ENCODE measurements at regions not wholly inside any gene's neighbourhood (a gene's known extent, or its start where the extent isn't known, plus 50 kb on each side); places are given as distances from the start of the nearest gene placed in this dataset.

GRCh38 chr1:239814306-239814881 is 277.3 kb upstream of the FMN2 start:
- H3K4me2 ChIP-seq (ENCODE audit: low read length): no peak overlapping the region
- no peak overlapping the region for H3K4me3 ChIP-seq (ENCODE audit: low read length)
- H3K36me3 ChIP-seq (ENCODE audit: insufficient read depth, low read length): no peaks in the 10 kb centered on the region
- H3K9ac ChIP-seq (ENCODE audit: low read depth, low read length): no peak overlapping the region
- H3K4me1 ChIP-seq (ENCODE audit: control insufficient read depth, insufficient read depth, low read length): no peaks in the 10 kb centered on the region
- peaks cover 5% of the 10 kb centered on the region for H3K9me3 ChIP-seq (replicated peaks; ENCODE audit: low read length)
- H3K27me3 ChIP-seq (ENCODE audit: control insufficient read depth, insufficient read depth, low read length): no peaks in the 10 kb centered on the region

GRCh38 chr1:239815074-239815473 is 276.6 kb upstream of the FMN2 start:
- no peaks in the 10 kb centered on the region for H3K4me1 ChIP-seq (ENCODE audit: control insufficient read depth, insufficient read depth, low read length)
- H3K4me2 ChIP-seq (ENCODE audit: low read length): no peak overlapping the region
- no peak overlapping the region for H3K9ac ChIP-seq (ENCODE audit: low read depth, low read length)
- peaks cover 1% of the 10 kb centered on the region for H3K9me3 ChIP-seq (replicated peaks; ENCODE audit: low read length)
- H3K36me3 ChIP-seq (ENCODE audit: insufficient read depth, low read length): no peaks in the 10 kb centered on the region
- H3K27me3 ChIP-seq (ENCODE audit: control insufficient read depth, insufficient read depth, low read length): no peaks in the 10 kb centered on the region
- no peak overlapping the region for H3K4me3 ChIP-seq (ENCODE audit: low read length)

- H3K4me2 ChIP-seq (ENCODE audit: low read length): no peak overlapping the region
- H3K36me3 ChIP-seq (ENCODE audit: insufficient read depth, low read length): no peaks in the 10 kb centered on the region
- no peak overlapping the region for H3K4me3 ChIP-seq (ENCODE audit: low read length)
- H3K27me3 ChIP-seq (ENCODE audit: control insufficient read depth, insufficient read depth, low read length): no peaks in the 10 kb centered on the region
- H3K9me3 ChIP-seq (replicated peaks; ENCODE audit: low read length): no peaks in the 10 kb centered on the region
- H3K4me1 ChIP-seq (ENCODE audit: control insufficient read depth, insufficient read depth, low read length): no peaks in the 10 kb centered on the region
- H3K9ac ChIP-seq (ENCODE audit: low read depth, low read length): no peak overlapping the region
Observed at GRCh38 chr1:239816081-239816782, 275.5 kb upstream of the FMN2 start.

- H3K4me2 ChIP-seq (ENCODE audit: low read length): no peak overlapping the region
- no peaks in the 10 kb centered on the region for H3K36me3 ChIP-seq (ENCODE audit: insufficient read depth, low read length)
- no peak overlapping the region for H3K9ac ChIP-seq (ENCODE audit: low read depth, low read length)
- no peaks in the 10 kb centered on the region for H3K9me3 ChIP-seq (replicated peaks; ENCODE audit: low read length)
- no peaks in the 10 kb centered on the region for H3K4me1 ChIP-seq (ENCODE audit: control insufficient read depth, insufficient read depth, low read length)
- no peak overlapping the region for H3K4me3 ChIP-seq (ENCODE audit: low read length)
- H3K27me3 ChIP-seq (ENCODE audit: control insufficient read depth, insufficient read depth, low read length): no peaks in the 10 kb centered on the region
Observed at GRCh38 chr1:239817276-239817675, 274.4 kb upstream of the FMN2 start.

- no peak overlapping the region for H3K4me3 ChIP-seq (ENCODE audit: low read length)
- no peaks in the 10 kb centered on the region for H3K9me3 ChIP-seq (replicated peaks; ENCODE audit: low read length)
Observed at GRCh38 chr1:239817801-239818200, 273.9 kb upstream of the FMN2 start.

GRCh38 chr1:239819096-239819495 is 272.6 kb upstream of the FMN2 start:
- Histone ChIP-seq H3K9me3 (replicated peaks; ENCODE audit: low read length) (no peaks in the 10 kb centered on the region), H3K4me3 (ENCODE audit: low read length) (no peak overlapping the region), H3K4me2 (ENCODE audit: low read length) (no peak overlapping the region)

More at GRCh38 chr1:239817801-239818200, 273.9 kb upstream of the FMN2 start:
- no peaks in the 10 kb centered on the region for H3K4me1 ChIP-seq (ENCODE audit: control insufficient read depth, insufficient read depth, low read length)
- no peak overlapping the region for H3K4me2 ChIP-seq (ENCODE audit: low read length)
- no peaks in the 10 kb centered on the region for H3K27me3 ChIP-seq (ENCODE audit: control insufficient read depth, insufficient read depth, low read length)
- H3K36me3 ChIP-seq (ENCODE audit: insufficient read depth, low read length): no peaks in the 10 kb centered on the region
- no peak overlapping the region for H3K9ac ChIP-seq (ENCODE audit: low read depth, low read length)

GRCh38 chr1:239819756-239820250 is 271.9 kb upstream of the FMN2 start:
- Histone ChIP-seq H3K4me3 (ENCODE audit: low read length) (no peak overlapping the region), H3K9me3 (replicated peaks; ENCODE audit: low read length) (no peaks in the 10 kb centered on the region), H3K4me2 (ENCODE audit: low read length) (no peak overlapping the region), H3K36me3 (ENCODE audit: insufficient read depth, low read length) (no peaks in the 10 kb centered on the region), H3K27me3 (ENCODE audit: control insufficient read depth, insufficient read depth, low read length) (no peaks in the 10 kb centered on the region), H3K9ac (ENCODE audit: low read depth, low read length) (no peak overlapping the region), H3K4me1 (ENCODE audit: control insufficient read depth, insufficient read depth, low read length) (no peaks in the 10 kb centered on the region)

More at GRCh38 chr1:239819096-239819495, 272.6 kb upstream of the FMN2 start:
- Histone ChIP-seq H3K4me1 (ENCODE audit: control insufficient read depth, insufficient read depth, low read length) (no peaks in the 10 kb centered on the region), H3K27me3 (ENCODE audit: control insufficient read depth, insufficient read depth, low read length) (no peaks in the 10 kb centered on the region), H3K9ac (ENCODE audit: low read depth, low read length) (no peak overlapping the region), H3K36me3 (ENCODE audit: insufficient read depth, low read length) (no peaks in the 10 kb centered on the region)

GRCh38 chr1:239823852-239824251 is 267.8 kb upstream of the FMN2 start:
- Histone ChIP-seq H3K4me2 (ENCODE audit: low read length) (no peak overlapping the region), H3K4me3 (ENCODE audit: low read length) (no peak overlapping the region), H3K27me3 (ENCODE audit: control insufficient read depth, insufficient read depth, low read length) (no peaks in the 10 kb centered on the region), H3K36me3 (ENCODE audit: insufficient read depth, low read length) (no peaks in the 10 kb centered on the region), H3K9me3 (replicated peaks; ENCODE audit: low read length) (peaks cover 5% of the 10 kb centered on the region), H3K4me1 (ENCODE audit: control insufficient read depth, insufficient read depth, low read length) (no peaks in the 10 kb centered on the region), H3K9ac (ENCODE audit: low read depth, low read length) (no peak overlapping the region)

- H3K4me2 ChIP-seq (ENCODE audit: low read length): no peak overlapping the region
- H3K9me3 ChIP-seq (replicated peaks; ENCODE audit: low read length): peaks cover 5% of the 10 kb centered on the region
- H3K9ac ChIP-seq (ENCODE audit: low read depth, low read length): no peak overlapping the region
- H3K4me1 ChIP-seq (ENCODE audit: control insufficient read depth, insufficient read depth, low read length): no peaks in the 10 kb centered on the region
- no peaks in the 10 kb centered on the region for H3K27me3 ChIP-seq (ENCODE audit: control insufficient read depth, insufficient read depth, low read length)
- H3K4me3 ChIP-seq (ENCODE audit: low read length): no peak overlapping the region
- no peaks in the 10 kb centered on the region for H3K36me3 ChIP-seq (ENCODE audit: insufficient read depth, low read length)
Observed at GRCh38 chr1:239826211-239826610, 265.5 kb upstream of the FMN2 start.

- Histone ChIP-seq H3K4me3 (ENCODE audit: low read length) (no peak overlapping the region), H3K9me3 (replicated peaks; ENCODE audit: low read length) (peaks cover 5% of the 10 kb centered on the region), H3K4me1 (ENCODE audit: control insufficient read depth, insufficient read depth, low read length) (no peaks in the 10 kb centered on the region), H3K36me3 (ENCODE audit: insufficient read depth, low read length) (no peaks in the 10 kb centered on the region), H3K9ac (ENCODE audit: low read depth, low read length) (no peak overlapping the region), H3K27me3 (ENCODE audit: control insufficient read depth, insufficient read depth, low read length) (no peaks in the 10 kb centered on the region), H3K4me2 (ENCODE audit: low read length) (no peak overlapping the region)
Observed at GRCh38 chr1:239826736-239827135, 264.9 kb upstream of the FMN2 start.

- Histone ChIP-seq H3K9me3 (replicated peaks; ENCODE audit: low read length) (peaks cover 7% of the 10 kb centered on the region), H3K4me2 (ENCODE audit: low read length) (no peak overlapping the region), H3K4me3 (ENCODE audit: low read length) (no peak overlapping the region), H3K36me3 (ENCODE audit: insufficient read depth, low read length) (no peaks in the 10 kb centered on the region), H3K9ac (ENCODE audit: low read depth, low read length) (no peak overlapping the region), H3K4me1 (ENCODE audit: control insufficient read depth, insufficient read depth, low read length) (no peaks in the 10 kb centered on the region), H3K27me3 (ENCODE audit: control insufficient read depth, insufficient read depth, low read length) (no peaks in the 10 kb centered on the region)
Observed at GRCh38 chr1:239829535-239829934, 262.1 kb upstream of the FMN2 start.

Data from skeletal muscle satellite cell (primary cell).